GM13977 (cell line): ENCODE measurements at regions not wholly inside any gene's neighbourhood (a gene's known extent, or its start where the extent isn't known, plus 50 kb on each side); places are given as distances from the start of the nearest gene placed in this dataset.
"Not testable (repeated sequence)": the region's sequence is repeated elsewhere in the genome, so short reads cannot be mapped to it uniquely, and the experiment has no call there.

ENCODE experiments used
- DNase-seq: peaks from one replicate; pipeline ENCODE4 v3.0.0; 2012; ENCODE audit warnings: low spot score
- in situ Hi-C: fragments of 300-500 bp; cut with MboI; formaldehyde crosslinking; loops from one replicate; pipeline ENCODE4 v1.12.0; 2022; ENCODE audit warnings: low sequenced_read_pairs, low pct_unique_long_range_greater_than_20kb, mixed read lengths, inconsistent platforms; ENCODE audit not compliant: unreplicated experiment
- TF ChIP-seq, protein P1 (sequence below): IDR thresholded peaks from 2 replicates; pipeline ENCODE4 v1.5.1; 2012; ENCODE audit warnings: mild to moderate bottlenecking, control low read depth; ENCODE audit not compliant: insufficient read depth; ENCODE audit errors: extremely low read depth, missing control alignments

DNA sequence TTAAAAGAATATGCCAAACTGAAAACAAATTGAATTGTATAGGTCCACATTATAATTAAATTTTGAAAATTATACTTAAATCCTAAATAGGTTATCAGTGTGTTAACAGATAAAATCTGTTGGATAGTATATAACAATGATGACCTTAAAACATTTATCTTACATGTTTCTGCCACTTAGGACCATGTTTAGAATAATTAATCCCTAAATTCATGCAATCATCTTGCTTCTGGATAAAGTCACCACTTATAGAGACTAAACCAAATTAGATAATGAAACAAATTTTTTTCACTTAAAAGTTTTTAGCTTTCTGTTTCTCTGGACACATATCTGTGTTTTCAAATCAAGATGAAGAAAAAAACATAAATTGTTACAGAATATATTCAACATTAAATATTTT is 511.7 kb upstream of the MIR17HG start:
- in situ Hi-C loops: no loop called here
- no peak for DNase-seq
- TF ChIP-seq, protein P1, sequence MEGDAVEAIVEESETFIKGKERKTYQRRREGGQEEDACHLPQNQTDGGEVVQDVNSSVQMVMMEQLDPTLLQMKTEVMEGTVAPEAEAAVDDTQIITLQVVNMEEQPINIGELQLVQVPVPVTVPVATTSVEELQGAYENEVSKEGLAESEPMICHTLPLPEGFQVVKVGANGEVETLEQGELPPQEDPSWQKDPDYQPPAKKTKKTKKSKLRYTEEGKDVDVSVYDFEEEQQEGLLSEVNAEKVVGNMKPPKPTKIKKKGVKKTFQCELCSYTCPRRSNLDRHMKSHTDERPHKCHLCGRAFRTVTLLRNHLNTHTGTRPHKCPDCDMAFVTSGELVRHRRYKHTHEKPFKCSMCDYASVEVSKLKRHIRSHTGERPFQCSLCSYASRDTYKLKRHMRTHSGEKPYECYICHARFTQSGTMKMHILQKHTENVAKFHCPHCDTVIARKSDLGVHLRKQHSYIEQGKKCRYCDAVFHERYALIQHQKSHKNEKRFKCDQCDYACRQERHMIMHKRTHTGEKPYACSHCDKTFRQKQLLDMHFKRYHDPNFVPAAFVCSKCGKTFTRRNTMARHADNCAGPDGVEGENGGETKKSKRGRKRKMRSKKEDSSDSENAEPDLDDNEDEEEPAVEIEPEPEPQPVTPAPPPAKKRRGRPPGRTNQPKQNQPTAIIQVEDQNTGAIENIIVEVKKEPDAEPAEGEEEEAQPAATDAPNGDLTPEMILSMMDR: no peak

DNA sequence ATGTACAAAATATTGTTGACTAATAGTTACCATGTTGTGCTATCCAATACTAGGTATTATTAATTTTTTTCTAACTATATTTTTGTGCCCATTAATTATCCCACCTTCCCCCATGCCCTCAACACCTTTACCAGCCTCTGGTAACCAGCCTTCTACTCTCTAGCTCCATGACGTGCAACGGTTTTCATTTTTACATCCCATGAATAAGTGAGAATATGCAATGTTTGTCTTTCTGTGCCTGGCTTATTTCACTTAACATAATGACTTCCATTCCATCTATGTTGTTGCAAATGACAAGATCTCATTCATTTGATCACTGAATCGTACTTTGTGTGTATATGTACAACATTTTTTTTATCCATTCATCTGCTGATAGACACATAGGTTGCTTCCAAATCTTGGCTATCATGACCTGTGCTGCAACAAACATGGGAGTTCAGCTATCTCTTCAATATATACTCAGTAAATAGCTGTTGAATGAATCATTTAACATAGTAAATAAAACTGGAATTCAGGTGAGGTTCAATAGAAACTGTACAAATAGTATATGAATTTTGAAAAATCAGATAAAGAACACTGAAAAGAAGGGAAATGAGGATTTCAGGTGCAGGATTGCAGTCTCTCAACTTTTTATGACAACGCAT is 509.0 kb upstream of the MIR17HG start:
- in situ Hi-C loops: no loop called here
- TF ChIP-seq, protein P1: no peak
- DNase-seq: no peak

DNA sequence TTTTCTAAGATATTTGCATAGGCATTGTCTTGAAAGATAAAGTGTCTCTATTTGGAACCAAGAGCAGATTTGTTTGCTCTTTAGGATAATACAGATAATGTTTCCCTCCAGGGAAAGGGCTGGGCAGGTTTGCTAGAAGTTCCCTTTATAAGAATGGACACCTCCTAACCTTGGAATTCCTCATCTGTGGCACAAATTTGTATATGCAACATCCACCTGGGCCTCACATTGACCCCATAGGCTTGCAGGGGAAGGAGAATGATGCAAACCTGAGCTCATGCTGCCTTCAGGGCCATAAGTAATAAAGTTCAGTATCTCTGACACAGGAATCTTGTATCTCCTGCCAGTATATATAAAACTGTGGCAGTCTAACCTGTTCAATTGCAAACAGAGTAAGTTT is 508.4 kb upstream of the MIR17HG start:
- in situ Hi-C loops: no loop called here
- TF ChIP-seq, protein P1: no peak

DNA sequence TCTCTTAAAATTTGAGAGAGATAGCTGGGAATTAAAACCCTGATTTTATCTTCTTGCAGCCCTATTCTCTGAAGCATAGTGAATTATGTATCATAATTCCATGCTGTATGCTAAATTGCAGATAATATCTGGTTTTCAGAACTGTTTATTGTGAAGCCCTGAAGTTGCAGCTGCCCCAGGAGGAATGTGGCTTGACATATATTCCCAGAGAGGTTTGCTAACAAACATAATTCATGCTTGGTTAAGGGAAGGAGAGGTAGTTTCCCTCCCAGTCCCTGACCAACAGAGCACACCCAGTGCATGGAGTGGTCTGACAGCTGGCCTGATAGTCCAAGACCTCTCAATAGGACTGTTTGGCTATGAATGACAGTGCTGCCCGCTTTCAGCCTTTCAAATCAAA is 500.6 kb upstream of the MIR17HG start:
- no peak for DNase-seq
- in situ Hi-C loops: no loop called here
- TF ChIP-seq, protein P1: no peak

More for the DNA sequence above, 508.4 kb upstream of the MIR17HG start:
- no peak for DNase-seq

DNA sequence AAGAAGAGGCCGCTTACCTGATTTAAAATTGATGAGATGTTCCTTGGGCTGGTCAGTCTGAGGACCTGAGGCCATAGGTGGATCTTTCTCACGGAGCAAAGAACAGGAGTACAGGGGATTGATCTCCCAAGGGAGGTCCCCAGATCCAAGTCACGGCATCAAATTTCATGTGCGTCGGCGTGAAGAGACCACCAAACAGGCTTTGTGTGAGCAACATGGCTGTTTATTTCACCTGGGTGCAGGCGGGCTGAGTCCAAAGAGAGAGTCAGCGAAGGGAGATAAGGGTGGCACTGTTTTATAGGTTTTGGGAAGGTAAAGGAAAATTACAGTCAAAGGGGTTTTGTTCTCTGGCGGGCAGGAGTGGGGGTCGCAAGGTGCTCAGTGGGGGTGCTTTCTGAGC is 493.8 kb upstream of the MIR17HG start:
- DNase-seq, in situ Hi-C loops: not testable (repeated sequence)

DNA sequence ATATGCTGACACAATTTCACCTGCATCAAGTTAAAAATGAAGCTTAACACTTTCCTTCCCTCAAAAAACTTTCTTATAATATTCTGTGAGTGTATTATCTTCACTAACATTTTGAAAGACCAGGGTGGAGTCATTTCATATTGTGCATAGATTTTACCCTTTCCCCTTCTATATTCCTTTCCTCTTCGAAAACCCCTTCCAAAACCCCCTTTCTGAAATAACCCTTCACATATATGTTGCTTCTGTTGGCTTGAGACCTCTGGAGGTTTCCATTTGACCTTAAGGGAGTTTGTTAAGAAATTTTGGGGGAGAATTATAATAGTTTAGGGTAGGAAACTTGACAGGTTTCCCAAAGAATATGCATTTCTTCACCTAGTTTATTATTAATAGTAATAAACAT is 489.6 kb upstream of the MIR17HG start:
- DNase-seq: no peak
- in situ Hi-C loops: no loop called here
- TF ChIP-seq, protein P1: no peak

DNA sequence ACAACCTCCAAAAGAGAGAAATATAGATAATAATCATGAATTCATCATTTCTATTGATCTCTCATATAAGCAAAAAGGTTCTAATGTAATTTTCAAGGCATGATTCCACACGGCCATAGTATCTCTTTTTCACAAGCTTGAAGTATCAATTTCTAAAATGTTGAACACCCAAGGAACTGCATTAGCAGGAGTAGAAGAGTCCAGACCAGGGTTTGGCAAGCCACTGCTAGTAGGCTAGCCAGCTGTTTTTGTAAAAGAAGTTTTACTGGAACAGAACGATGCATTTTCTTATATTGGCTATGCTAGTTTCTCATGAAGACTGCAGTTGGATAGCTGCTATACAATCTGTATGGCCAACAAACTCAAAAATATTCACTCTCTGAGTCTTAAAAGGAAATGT is 481.5 kb upstream of the MIR17HG start:
- TF ChIP-seq, protein P1: no peak
- in situ Hi-C loops: no loop called here
- DNase-seq: no peak
